Lung (tissue), 11 donors: ENCODE measurements at regions not wholly inside any gene's neighbourhood (a gene's known extent, or its start where the extent isn't known, plus 50 kb on each side); places are given as distances from the start of the nearest gene placed in this dataset.
A peak's percentile ranks its signal among the peaks of the same experiment; 100 is the strongest.

Experiments used
- ATAC-seq: fragments of 200-7000 bp; cut with Tn5 transposase; one replicate; pipeline ENCODE4 v1.9.1; 2020; ENCODE audit warnings: moderate number of reproducible peaks; ENCODE audit not compliant: insufficient read depth, low FRiP score
- DNase-seq, 3 donors: peaks; one replicate each; pipeline ENCODE4 v3.0.0-alpha.2; 2013 to 2017
- H3K27ac ChIP-seq, 2 donors: one replicate each; pipeline ENCODE4 v1.5.1; 2013; ENCODE audit warnings: mild to moderate bottlenecking in 2 of 2, moderate library complexity in 2 of 2, control low read depth in 1 of 2, inconsistent platforms in 1 of 2, low read depth in 1 of 2, low read length in 1 of 2
- H3K27me3 ChIP-seq, 3 donors: one replicate each; pipeline ENCODE4 v1.5.1; 2013; ENCODE audit warnings: low read length in 2 of 3; ENCODE audit not compliant: control insufficient read depth in 3 of 3, insufficient read depth in 3 of 3
- H3K36me3 ChIP-seq, 4 donors: one replicate each; pipeline ENCODE4 v1.5.1; 2013; ENCODE audit warnings: low read length in 4 of 4, mild to moderate bottlenecking in 1 of 4, moderate library complexity in 1 of 4; ENCODE audit not compliant: control insufficient read depth in 4 of 4, insufficient read depth in 4 of 4
- H3K4me1 ChIP-seq, 5 donors: one replicate each; pipeline ENCODE4 v1.5.1; 2013; ENCODE audit warnings: low read length in 5 of 5, mild to moderate bottlenecking in 2 of 5, moderate library complexity in 1 of 5; ENCODE audit not compliant: control insufficient read depth in 5 of 5, insufficient read depth in 5 of 5
- H3K4me3 ChIP-seq: one replicate; pipeline ENCODE4 v1.5.1; 2013; ENCODE audit warnings: mild to moderate bottlenecking, control low read depth, moderate library complexity
- H3K9ac ChIP-seq, 2 donors: one replicate each; pipeline ENCODE4 v1.5.1; 2013; ENCODE audit warnings: low read length in 2 of 2, control low read depth in 1 of 2; ENCODE audit not compliant: insufficient read depth in 1 of 2
- H3K9me3 ChIP-seq, 4 donors: one replicate each; pipeline ENCODE4 v1.5.1; 2013; ENCODE audit warnings: low read length in 3 of 4, mild to moderate bottlenecking in 1 of 4, moderate library complexity in 1 of 4; ENCODE audit not compliant: control insufficient read depth in 4 of 4, insufficient read depth in 3 of 4
- WGBS, 2 donors: extraction: QIAGEN DNeasy Blood & Tissue Kit; methylation state at CpG; one replicate each; pipeline ENCODE4 v1.1.7; 2013; 5-methylcytosine and 5-hydroxymethylcytosine counted together
- TF ChIP-seq, protein P1 (sequence below): IDR thresholded peaks from 2 replicates; pipeline ENCODE4 v1.5.1; 2012; ENCODE audit warnings: mild to moderate bottlenecking; ENCODE audit errors: control extremely low read depth, extremely low read depth
- donor health status: control.
- donor health status: control.
- donor health status: Bipolar disorder and iron deficiency.
- donor health status: healthy.
- donor health status: DM: yes; HTN: yes; CAD: no.

DNA sequence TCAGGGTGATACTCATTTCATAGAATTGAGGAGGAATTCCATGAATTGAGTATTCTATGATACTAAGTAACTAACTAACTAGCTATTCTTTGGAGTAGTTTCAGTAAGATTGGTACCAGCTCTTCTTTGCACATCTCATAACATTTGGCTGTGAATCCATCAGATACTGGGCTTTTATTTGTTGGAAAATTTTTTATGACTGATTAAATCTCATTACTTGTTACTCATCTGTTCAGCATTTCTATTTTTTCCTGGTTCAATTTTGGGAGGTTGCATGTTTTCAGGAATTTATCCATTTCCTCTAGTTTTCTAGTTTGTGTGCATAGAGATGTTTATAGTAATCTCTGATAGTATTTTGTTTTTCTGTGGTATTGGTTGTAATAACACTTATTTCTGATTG lies 70.8 kb upstream of the FREM3 start:
- DNase-seq (no peak), ATAC-seq (no peak)
- H3K4me3 ChIP-seq, result no peak overlapping the region
- TF ChIP-seq, protein P1, sequence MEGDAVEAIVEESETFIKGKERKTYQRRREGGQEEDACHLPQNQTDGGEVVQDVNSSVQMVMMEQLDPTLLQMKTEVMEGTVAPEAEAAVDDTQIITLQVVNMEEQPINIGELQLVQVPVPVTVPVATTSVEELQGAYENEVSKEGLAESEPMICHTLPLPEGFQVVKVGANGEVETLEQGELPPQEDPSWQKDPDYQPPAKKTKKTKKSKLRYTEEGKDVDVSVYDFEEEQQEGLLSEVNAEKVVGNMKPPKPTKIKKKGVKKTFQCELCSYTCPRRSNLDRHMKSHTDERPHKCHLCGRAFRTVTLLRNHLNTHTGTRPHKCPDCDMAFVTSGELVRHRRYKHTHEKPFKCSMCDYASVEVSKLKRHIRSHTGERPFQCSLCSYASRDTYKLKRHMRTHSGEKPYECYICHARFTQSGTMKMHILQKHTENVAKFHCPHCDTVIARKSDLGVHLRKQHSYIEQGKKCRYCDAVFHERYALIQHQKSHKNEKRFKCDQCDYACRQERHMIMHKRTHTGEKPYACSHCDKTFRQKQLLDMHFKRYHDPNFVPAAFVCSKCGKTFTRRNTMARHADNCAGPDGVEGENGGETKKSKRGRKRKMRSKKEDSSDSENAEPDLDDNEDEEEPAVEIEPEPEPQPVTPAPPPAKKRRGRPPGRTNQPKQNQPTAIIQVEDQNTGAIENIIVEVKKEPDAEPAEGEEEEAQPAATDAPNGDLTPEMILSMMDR, result no peak
- H3K36me3 ChIP-seq, result no peaks in the 10 kb centered on the region
- H3K9ac ChIP-seq, result no peak overlapping the region
- peaks cover 0 to 3% (median 1%) of the 10 kb centered on the region in 4 donors for H3K9me3 ChIP-seq
- no peaks in the 10 kb centered on the region for H3K27me3 ChIP-seq
- no peak overlapping the region for H3K27ac ChIP-seq
- no peaks in the 10 kb centered on the region for H3K4me1 ChIP-seq

DNA sequence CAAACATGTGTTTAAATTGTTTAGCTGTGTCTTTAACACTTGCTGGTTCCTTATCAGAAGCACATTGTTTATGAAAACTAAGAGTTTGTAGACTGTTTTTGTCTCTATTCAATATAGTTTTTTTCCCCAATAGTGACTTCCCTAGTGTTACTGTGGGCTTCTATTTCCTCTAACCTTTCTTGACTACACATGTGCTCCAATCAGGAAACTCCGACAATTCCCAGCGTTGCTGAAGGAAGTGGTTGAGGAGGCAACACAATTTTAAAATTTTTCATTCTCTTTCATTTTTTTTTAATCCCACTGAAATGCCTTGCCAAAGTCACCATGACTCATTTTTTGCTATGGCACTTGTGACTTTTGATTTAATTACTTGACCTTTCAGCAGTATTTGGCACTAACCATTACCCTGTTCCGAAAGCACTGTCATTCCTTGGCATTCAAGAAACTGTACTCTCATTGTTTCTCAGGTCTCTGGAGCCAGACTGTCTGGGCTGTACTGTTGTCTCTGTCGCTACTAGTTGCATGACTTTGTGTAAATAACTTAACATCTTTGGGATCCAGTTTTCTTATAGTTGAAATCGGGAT lies 67.6 kb upstream of the FREM3 start:
- TF ChIP-seq, protein P1, result no peak
- ATAC-seq (peak; percentile 66), DNase-seq (no peak)
- H3K9me3 ChIP-seq, result peaks cover 0 to 2% (median 0%) of the 10 kb centered on the region in 4 donors
- H3K36me3 ChIP-seq, result no peaks in the 10 kb centered on the region
- no peaks in the 10 kb centered on the region for H3K27me3 ChIP-seq
- no peak overlapping the region for H3K4me3 ChIP-seq
- 49 to 80% methylated on average over 5 of the region's 5 CpGs for WGBS, 2 donors
- no peak overlapping the region for H3K27ac ChIP-seq
- no peaks in the 10 kb centered on the region for H3K4me1 ChIP-seq
- no peak overlapping the region for H3K9ac ChIP-seq

DNA sequence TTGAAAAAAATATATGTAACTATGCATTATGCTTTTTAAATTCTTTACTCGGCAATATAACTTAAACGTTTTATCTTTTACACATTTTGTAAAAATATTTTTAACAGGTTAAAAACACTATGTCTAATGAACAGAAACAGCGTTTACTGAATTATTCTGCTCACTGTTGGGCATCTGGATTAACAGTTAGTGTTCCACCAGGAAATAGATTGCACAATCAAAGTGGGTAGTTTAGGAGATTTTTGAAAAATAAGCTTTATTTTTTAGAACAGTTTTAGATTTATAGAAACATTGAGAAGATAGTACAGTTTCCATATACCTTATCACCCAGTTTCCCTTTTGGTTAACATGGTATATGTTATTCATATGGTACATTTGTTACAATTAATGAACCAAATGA lies 63.1 kb upstream of the FREM3 start:
- Histone ChIP-seq H3K27ac (no peak overlapping the region), H3K4me3 (no peak overlapping the region), H3K27me3 (no peaks in the 10 kb centered on the region), H3K4me1 (peaks cover 0 to 2% (median 0%) of the 10 kb centered on the region in 5 donors), H3K9ac (no peak overlapping the region), H3K36me3 (no peaks in the 10 kb centered on the region), H3K9me3 (no peaks in the 10 kb centered on the region)
- TF ChIP-seq, protein P1, result no peak
- 57 to 89% methylated on average over 3 of the region's 3 CpGs for WGBS, 2 donors
- ATAC-seq, result no peak
- DNase-seq, result no peak

DNA sequence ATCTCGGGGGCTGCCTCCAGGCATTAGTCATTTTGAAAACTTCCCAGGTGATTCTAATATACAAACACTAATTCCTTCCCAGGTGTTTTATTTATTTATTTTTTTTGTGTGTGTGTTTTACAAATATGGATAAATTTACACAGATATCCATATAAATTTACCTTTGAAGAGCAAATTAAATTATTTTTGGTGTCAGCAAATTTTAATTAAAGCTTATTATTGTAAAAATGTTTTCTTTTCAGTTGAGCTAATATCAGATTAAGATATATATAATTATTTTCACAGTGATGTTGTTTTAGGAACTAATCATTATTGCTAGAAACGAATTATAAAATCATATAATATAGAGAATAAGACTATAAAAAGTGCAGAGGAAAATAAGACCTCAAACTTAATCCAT lies 62.0 kb upstream of the FREM3 start:
- Histone ChIP-seq H3K9ac (no peak overlapping the region), H3K4me3 (no peak overlapping the region), H3K4me1 (peaks cover 0 to 2% (median 0%) of the 10 kb centered on the region in 5 donors), H3K27ac (no peak overlapping the region), H3K9me3 (no peaks in the 10 kb centered on the region), H3K36me3 (no peaks in the 10 kb centered on the region), H3K27me3 (no peaks in the 10 kb centered on the region)
- ATAC-seq, result no peak
- DNase-seq, result no peak
- 75 to 76% methylated on average over 2 of the region's 2 CpGs for WGBS, 2 donors
- TF ChIP-seq, protein P1, result no peak
